HG03045 (cell line): ENCODE measurements at regions not wholly inside any gene's neighbourhood (a gene's known extent, or its start where the extent isn't known, plus 50 kb on each side); places are given as distances from the start of the nearest gene placed in this dataset.
"Not testable (repeated sequence)": the region's sequence is repeated elsewhere in the genome, so short reads cannot be mapped to it uniquely, and the experiment has no call there.

ENCODE experiments used
- ATAC-seq: cut with Tn5 transposase; IDR thresholded peaks from one replicate; pipeline ENCODE4 v1.9.1; 2021; ENCODE audit warnings: mild to moderate bottlenecking, moderate library complexity; ENCODE audit not compliant: unreplicated experiment

DNA sequence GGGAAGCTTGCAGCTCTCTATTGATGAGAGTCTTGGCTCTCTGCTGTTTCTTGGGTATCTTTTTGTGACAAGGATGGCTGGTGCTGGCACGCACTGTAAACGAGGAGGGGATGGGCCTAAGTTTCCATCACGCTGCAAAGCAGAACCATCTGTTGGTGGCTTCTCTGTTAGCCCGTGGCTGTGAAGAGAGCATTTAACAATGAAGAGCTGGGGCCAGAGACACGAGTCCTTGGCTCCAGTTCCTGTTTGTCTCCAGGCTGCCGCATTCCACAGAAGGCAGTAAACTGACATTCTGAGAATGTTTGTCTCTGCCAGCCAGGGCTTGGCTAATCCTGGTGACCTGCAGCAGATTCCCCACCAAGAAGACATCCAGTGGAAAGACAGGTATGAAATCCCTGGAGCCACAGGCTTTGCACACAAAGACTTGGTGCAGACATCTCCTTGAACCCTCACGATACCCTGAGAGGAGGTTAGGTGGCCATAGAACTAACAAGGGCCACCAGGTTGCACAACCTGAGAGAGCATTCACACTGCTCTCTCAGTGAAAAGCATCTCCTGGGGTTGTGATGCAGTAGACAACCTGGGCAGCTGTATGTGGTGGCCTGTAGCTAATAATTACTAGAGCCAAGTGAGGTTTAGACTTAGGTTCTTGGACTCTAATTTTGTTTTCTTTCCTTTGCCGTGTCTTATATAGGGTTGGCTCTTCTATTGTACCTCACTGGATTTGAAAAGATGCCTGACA, 130.9 kb downstream of the ASB7 start:
- no peak for ATAC-seq

DNA sequence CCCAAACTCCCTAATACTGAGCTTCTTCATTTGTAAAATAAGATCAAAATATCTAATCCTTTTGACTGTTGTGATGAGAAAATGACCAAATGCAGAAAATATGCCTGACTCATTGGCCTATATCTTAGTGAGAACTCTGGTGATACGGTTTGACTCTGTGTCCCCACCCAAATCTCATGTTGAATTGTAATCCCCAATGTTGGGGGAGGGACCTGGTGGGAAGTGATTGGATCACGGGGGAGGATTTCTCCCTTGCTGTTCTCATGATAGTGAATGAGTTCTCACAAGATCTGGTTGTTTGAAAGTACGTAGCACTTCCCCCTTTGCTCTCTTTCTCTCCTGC, 131.4 kb downstream of the ASB7 start:
- ATAC-seq: not testable (repeated sequence)

DNA sequence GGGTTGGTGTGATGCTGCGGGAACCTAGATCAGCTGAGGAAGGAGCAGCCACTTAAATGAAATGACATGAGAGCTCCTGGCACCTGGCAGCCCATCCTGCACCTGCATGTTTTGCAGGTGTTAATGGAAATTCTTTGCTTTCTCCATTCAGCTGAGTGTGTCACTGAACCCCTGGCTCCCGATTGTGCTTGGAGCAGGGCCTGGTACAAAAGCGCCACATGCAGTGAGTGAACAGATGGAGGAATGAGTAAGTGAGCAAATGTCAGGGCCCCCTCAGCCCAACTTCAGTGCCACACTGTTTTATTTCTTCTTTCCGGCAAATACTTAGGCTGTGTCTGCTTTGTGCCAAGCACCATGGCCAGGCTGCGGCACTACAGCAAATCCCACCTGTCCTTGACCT, 132.2 kb downstream of the ASB7 start:
- no peak for ATAC-seq

DNA sequence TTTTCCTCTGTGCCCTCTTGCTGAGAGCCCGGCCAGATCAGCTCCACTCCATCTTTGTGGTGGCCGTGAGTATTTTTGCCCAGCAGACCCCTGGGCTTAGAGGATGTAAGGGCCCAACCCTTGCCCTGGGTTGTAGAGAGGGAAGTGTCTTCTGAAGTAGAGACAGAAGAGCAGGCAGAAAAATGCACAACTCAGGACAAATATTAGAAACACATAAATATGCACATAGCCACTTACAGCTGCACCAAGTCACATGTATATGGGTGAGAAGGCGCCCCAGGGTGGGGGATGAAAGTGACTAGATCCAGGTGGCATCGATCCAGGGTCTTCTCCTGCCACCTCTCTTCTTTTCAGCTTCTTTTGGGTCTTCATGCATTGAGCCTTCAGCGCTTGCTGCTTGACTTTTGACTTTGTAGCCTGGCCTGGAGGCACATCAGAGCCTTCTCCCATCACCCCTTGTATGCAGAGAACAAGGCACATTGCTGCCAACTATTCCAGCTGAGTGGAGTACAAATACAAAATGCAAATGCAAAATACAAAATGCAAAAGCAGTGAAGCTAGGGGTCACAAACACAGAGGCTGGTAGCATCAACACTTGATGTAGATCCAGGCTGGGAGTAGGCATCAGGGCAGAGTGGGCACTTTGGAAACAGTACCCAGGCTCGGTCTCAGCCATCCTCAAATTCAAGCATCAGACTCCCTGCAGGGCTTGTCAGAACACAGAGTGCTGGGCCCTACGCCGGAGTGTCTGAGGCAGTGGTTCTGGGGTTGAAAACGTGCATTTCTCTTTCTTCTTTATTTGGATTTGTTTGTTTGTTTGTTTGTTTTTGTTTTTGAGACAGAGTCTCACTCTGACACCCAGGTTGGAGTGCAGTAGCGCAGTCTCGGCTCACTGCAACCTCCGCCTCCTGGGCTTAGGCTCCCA, 133.0 kb downstream of the ASB7 start:
- no peak for ATAC-seq

DNA sequence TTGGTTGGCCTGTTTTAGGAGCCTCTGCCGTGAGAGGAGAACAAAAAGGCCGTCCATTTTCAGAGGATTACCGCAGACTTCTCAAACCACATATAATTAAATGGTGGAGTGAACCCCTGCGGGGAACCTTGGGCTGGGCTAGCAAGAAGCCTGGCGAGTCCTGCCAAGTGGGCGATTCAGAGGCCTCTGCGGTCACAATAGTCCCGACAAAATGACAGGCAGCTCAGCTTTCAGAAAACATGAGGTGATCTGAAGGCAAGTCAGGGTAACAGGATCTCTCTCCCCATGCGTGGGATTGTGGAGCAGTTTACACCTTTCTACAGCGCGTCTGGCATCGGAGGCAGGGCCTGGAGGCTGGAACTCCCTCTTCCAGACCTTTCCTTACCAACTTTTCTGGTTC, 134.8 kb downstream of the ASB7 start:
- ATAC-seq: no peak

DNA sequence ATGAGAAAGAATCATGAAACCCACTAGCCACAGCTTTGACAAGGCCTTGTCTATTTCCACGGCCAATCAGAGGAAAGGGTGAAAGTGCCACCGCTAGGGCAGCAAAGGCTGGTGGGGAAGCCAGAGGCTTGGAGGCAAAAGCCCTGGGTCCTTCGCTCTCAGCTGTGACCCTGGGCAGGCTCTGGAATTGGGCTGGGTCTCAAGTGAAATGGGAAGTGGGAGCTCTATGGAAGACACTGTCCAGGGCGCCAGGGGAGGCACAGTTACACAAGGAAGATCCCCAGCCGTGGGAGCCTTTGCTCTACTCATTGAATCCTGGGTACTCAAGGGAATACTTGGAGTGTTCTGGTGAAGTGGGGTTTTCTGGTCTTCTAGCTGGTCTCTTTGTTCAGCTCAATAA, 136.2 kb downstream of the ASB7 start:
- ATAC-seq: no peak

DNA sequence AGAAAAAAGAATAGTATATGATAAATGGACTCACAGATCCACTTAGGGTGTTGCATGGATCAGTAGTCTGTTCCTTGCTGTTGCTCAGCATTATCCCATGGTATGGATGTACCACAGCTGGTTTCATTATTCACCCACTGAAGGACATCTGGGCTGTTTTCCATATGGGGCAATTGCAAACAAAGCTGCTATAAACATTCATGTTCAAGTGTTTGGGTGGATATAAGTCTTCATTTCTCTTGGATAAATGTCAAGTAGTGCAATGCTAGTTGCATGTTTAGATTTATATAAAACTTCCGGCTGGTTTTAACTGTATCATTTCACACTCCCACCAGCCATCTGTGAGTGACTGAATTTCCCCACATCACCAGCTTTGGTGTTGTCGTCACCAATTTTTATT, 137.7 kb downstream of the ASB7 start:
- no peak for ATAC-seq

DNA sequence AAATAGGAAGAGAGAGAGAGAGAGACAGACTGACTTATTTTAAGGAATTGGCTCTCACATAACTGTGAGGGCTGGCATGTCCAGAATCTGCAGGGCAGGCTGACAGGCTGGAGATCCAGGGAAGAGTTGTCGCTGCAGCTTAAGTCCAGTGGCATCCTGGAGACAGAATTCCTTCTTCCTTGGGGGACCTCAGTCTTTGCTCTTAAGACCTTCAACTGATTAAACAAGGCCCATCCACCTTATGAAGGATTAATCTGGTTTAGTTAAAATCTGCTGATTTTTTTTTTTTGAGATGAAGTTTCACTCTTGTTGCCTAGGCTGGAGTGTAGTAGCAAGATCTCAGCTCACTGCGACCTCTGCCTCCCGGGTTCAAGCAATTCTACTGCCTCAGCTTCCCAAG, 128.0 kb upstream of the ALDH1A3 start:
- ATAC-seq: no peak

DNA sequence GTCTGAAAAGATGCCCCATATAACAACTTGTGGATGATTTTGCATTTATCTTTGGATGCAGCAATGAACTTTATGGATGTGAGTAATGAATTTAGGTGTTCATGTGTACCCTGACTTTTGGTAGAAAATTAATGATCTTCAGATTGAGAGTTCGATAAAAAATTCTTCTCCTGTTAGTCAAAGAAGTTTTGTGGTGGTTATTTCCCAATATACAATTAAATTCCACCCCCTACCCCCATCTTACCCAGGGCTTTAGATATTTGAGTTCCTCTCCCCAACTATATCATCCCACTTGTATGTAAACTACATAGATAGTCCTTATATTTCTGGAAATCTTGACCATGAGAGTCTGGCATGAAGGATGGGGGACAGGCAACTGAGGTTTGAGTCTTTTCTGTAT, 126.1 kb upstream of the ALDH1A3 start:
- no peak for ATAC-seq

DNA sequence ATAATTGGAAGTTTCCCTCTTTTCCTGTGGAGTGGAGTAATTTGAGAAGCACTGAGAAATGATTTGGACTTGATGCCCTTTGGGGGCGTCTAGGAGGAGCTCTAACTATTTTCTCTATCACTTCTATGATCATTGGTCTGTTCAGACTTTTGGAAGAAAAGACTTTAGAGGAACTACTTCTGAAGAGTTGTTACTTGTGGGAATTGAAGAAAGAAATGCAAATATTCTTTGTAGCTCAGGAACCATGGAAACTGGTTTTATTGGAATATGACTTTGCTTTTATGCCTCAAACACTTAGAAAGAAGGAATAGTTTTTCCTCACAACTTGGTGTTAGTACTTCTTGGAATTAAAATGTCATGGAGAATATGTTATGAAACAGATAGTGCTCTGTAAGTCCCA, 122.0 kb upstream of the ALDH1A3 start:
- no peak for ATAC-seq

DNA sequence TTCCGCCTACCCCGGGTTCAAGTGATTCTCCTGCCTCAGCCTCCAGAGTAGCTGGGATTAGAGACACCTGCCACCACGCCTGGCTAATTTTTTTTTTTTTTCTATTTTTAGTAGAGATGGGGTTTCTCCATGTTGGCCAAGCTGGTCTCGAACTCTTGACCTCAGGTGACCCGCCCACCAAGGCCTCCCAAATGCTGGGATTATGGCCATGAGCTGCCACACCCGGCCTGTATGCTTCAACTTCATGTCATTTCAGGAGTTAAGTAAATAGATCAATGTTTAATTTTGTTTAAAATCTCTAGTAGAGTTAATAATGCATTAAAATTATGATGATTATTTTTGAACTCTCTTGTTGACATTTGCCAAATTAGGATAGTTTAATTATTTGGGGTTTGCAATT, 121.1 kb upstream of the ALDH1A3 start:
- ATAC-seq: no peak

DNA sequence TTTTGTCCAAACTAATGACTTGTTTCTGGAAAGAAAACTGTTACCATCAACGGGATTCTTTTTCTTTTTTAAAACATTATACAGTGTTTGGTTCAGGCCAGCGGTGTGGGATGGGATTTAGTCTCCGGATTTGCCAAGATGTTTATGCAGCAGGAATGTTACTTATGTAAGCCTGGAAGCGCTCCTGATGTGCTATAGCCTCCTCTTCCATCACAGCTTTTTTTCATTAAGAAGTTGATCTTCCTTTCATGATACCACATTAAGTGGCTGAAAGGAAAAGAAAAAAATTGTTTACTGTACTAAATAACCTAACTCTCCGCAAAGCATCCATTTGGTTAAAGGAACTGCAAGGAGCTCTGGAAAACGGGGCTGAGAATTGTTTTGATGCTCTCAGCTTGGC, 120.5 kb upstream of the ALDH1A3 start:
- ATAC-seq: no peak

DNA sequence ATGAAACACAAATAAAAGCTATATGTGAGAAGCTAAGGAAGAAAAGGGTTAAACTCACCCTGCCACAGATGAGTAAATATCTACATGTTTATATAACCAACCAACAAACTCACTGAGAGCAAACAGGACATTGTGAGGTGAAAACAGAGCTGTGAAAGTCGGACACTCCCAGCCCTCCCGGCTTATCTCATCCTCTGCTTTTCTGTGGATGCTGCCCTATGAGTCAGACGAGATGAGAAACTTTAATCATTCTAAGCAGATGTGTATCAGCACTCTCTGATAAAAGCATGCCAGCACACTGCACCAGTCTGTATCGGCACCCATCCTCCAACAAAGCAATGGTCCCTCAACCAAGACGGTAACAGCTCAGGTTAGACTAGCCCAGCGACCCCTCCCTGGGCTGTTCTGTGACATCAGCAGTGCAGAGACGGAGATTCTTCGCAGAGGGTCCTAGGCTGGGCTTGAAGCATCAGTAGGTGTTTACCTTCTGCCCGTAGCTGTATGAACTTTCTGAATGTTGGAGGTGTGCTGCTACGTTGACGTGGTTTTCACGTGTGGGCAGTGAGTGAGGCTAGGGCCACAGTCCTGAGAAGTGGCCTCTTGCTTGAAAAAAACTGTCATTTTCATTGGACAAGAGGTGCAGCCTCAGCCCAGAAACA, 119.8 kb upstream of the ALDH1A3 start:
- no peak for ATAC-seq

DNA sequence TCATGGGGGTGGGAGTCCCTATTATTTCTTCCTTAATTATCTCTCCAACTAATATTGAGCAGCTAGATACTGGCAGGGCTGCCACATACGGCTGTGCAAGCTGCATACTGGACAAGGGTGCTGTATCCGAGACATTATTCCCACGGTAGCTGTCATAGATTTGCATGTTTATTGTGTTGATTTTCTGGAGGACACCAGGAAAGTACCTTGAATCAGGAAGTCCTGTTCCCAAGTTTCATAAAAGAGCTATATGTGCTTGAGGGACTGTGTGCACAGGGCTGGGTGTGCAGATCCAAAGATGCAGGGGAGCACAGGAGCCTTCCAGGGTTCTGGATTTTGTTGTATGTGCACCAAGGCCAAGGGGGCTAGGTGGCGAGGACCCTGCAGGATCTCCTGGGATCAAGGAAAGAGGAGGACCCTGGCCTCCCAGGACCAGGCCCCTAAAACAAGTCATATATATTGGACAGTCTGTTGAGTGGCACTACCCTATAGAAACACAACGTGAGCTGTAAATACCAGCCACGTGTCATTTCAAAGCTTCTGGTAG, 119.2 kb upstream of the ALDH1A3 start:
- no peak for ATAC-seq

DNA sequence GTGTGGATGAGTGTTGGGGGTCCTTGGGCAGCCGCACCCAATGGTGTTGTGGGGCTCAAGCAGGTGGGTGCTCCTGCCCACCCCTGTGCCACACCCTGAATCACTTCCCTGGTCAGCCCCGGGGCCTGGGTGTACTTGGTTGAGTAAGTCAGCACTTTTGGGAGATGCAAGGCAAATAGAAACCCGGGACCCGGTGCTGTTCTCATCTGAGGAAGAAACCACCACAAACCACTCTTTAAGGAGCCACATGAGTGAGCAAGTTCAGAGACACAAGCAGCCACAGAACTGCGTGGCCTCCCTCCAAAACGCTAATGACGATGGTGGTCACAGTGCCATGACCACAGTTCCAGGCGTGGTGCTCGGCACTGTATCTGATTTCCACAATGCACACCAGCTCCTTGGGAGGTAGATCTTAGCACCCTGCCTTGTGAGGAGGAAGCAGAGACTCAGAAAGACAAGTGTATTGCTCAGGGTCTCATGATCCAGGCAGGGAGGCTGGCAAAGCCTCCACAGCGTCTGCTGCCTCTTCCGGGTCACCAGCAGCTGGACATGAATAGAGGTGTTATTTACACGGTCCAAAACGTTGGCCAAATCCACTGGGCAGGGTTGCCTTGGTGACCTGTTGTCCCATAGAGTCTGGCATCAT, 118.2 kb upstream of the ALDH1A3 start:
- no peak for ATAC-seq

DNA sequence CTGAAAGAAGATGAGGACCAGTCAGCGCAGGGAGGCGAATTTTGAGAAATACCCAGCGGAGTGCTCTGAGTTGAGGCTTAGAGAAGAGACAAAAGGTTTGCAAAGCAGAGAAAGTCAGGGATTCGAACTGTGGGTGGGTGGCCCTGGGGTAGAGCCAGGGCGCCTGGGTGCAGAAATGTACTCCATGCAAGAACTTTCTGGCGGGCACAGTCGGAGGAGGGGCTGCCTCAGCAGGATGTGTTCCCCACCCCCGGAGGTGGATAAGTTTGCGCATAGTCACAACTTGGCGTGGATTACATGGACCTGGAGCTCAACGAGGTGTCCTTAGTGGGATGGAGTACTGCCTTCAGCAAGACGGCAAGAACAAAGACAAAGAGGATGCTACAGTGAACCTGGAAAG, 117.3 kb upstream of the ALDH1A3 start:
- no peak for ATAC-seq

DNA sequence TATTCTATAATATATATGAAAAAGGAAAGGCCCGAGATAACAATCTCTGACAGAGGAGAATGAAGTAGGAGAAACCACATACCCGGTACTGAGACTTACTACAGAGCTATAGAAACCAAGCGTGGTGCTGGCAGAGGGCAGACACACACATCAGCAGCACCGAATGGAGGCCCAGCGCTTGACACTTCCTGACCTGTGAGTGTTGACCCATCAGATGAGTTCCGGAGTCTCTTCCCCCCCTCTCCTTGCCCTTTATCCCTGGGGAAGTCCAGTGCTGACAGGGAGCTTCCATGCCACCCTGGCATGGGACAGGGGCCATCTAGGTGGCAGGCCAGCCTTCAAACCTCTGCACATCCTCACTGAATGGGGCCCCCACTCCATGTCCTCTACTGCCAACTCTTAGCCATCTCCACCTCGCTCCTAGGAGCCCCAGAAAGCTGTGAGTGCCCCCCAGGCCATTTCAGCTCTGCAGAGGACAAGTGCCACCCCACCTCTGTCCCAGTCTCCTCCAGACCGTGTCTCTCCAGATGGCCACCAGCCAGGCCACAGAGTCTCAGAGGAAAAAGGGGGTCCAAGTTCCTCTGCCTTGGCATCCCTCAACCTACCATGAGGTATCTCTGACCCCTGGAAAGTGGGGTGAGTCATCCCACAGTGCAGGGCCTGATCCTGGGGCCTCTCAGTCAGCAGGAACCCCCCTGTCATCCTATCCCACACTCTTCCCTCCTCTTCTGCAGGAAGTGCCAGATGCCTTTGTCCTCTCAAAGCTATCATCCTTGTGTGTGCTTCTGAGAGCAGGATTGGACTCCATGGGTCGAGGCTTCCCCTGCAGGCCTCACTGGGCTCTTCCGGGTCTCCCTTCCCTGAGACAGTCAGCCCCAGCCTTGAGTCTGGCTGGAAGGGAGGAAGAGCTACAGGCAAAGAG, 116.5 kb upstream of the ALDH1A3 start:
- ATAC-seq: no peak

DNA sequence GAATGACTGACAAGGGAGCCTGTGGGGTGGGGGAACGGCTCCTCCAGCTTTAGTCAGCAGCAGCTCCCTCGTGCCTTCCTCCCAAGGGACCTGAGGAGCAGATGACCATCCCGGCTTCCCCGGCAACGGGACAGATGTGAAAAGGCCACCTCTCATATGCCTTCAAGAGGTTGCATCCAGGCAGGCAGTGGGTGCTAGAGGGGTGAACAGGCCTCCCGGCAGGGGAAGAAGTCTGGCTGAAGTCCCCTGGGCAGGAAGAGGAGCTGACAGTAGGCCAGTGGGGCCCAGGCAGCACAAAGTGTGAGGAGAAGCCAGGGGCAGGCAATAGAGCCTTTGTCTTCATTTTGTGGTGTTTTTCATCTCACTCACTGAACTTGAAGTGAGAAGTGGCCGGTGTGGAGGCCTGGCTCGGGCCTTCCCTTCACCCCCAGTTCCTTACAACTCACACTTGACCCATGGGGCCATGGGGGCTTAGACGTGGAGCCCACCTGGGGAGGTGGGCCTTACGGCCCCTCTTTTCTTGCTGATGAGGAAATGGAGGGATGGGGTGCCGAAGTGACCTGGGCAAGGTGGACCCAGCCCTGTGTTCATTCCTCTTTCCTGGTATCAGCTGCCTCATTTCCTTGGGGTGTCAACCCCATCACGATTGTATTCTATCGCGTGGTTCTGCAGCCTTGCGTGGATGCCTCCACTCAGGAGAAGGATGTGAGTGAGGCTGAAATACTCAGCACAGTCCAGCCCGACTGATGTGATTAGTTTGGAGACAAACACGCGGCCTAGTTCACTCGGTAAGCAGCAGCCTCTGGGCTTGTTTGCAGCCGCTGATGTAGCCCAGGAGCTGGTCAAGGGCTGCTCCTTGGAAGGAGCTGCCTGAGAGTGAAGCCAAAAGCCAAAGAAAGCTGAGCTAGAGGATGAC, 115.5 kb upstream of the ALDH1A3 start:
- no peak for ATAC-seq
